ENCODE measurements at regions not wholly inside any gene's neighbourhood (a gene's known extent, or its start where the extent isn't known, plus 50 kb on each side); places are given as distances from the start of the nearest gene placed in this dataset.
A peak's percentile ranks its signal among the peaks of the same experiment; 100 is the strongest.
"Not testable (repeated sequence)": the region's sequence is repeated elsewhere in the genome, so short reads cannot be mapped to it uniquely, and the experiment has no call there.

- TF ChIP-seq CTCF (conservative IDR thresholded peaks at IDR 0.05; ENCODE audit: control insufficient read depth, insufficient read depth, low read depth, low read length), result no peak
- no peak overlapping the region for H3K4me3 ChIP-seq (ENCODE audit: control insufficient read depth, low read depth, low read length)
- peak; percentile 1 for DNase-seq (ENCODE audit: low read depth)
These were observed 142.5 kb upstream of the HDDC2 start for GRCh38 chr6:125444006-125444923.

GRCh38 chr6:125445054-125445453 is 143.3 kb upstream of the HDDC2 start:
- TF ChIP-seq CTCF (conservative IDR thresholded peaks at IDR 0.05; ENCODE audit: control insufficient read depth, insufficient read depth, low read depth, low read length), result no peak
- H3K4me3 ChIP-seq (ENCODE audit: control insufficient read depth, low read depth, low read length), result no peak overlapping the region
- DNase-seq (ENCODE audit: low read depth), result no peak

- H3K4me3 ChIP-seq (ENCODE audit: control insufficient read depth, low read depth, low read length), result no peak overlapping the region
- no peak for TF ChIP-seq CTCF (conservative IDR thresholded peaks at IDR 0.05; ENCODE audit: control insufficient read depth, insufficient read depth, low read depth, low read length)
- no peak for DNase-seq (ENCODE audit: low read depth)
These were observed 144.2 kb upstream of the HDDC2 start for GRCh38 chr6:125446011-125446410.

GRCh38 chr6:125451750-125452149 is 150.0 kb upstream of the HDDC2 start:
- no peak for DNase-seq (ENCODE audit: low read depth)
- TF ChIP-seq CTCF (conservative IDR thresholded peaks at IDR 0.05; ENCODE audit: control insufficient read depth, insufficient read depth, low read depth, low read length), result no peak
- H3K4me3 ChIP-seq (ENCODE audit: control insufficient read depth, low read depth, low read length), result no peak overlapping the region

- no peak overlapping the region for H3K4me3 ChIP-seq (ENCODE audit: control insufficient read depth, low read depth, low read length)
- no peak for TF ChIP-seq CTCF (conservative IDR thresholded peaks at IDR 0.05; ENCODE audit: control insufficient read depth, insufficient read depth, low read depth, low read length)
- DNase-seq (ENCODE audit: low read depth), result no peak
These were observed 151.7 kb upstream of the HDDC2 start for GRCh38 chr6:125453516-125453915.

GRCh38 chr6:125454351-125454750 is 152.6 kb upstream of the HDDC2 start:
- no peak overlapping the region for H3K4me3 ChIP-seq (ENCODE audit: control insufficient read depth, low read depth, low read length)
- no peak for DNase-seq (ENCODE audit: low read depth)
- no peak for TF ChIP-seq CTCF (conservative IDR thresholded peaks at IDR 0.05; ENCODE audit: control insufficient read depth, insufficient read depth, low read depth, low read length)

GRCh38 chr6:125458493-125458892 is 156.7 kb upstream of the HDDC2 start:
- not testable (repeated sequence) for DNase-seq (ENCODE audit: low read depth); H3K4me3 ChIP-seq (ENCODE audit: control insufficient read depth, low read depth, low read length)

- DNase-seq (ENCODE audit: low read depth); H3K4me3 ChIP-seq (ENCODE audit: control insufficient read depth, low read depth, low read length): not testable (repeated sequence)
These were observed 163.6 kb upstream of the HDDC2 start for GRCh38 chr6:125465332-125465731.

Data from fibroblast of mammary gland (primary cell).